ENCODE measurements at regions not wholly inside any gene's neighbourhood (a gene's known extent, or its start where the extent isn't known, plus 50 kb on each side); places are given as distances from the start of the nearest gene placed in this dataset.

DNA sequence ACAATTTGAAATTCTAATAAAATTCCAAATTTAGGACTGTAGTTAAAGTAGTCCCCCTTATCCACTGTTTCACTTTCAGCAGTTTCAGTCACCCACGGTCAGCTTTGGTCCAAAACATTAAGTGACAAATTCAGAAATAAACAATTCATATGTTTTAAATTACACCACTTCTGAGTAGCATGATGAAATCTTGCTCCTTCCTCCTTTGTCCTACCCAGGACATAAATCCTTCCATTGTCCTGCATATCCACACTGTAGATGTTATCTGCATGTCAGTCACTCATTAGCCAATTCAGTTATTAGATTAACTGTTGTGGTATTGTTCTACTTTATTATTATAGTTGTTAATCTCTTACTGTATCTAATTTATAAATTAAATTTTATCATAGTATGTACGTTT lies 376.5 kb downstream of the SH3GL2 start:
- H3K79me2 ChIP-seq (ENCODE audit: control insufficient read depth, insufficient read depth, low read length) = no peaks in the 10 kb centered on the region
- no peaks in the 10 kb centered on the region for H3K4me1 Mint-ChIP-seq
- TF ChIP-seq EZH2 (IDR thresholded peaks at IDR 0.05; ENCODE audit: borderline replicate concordance, insufficient read depth, low read depth, low read length, poor library complexity, severe bottlenecking) = no peak
- TF ChIP-seq, protein P1, sequence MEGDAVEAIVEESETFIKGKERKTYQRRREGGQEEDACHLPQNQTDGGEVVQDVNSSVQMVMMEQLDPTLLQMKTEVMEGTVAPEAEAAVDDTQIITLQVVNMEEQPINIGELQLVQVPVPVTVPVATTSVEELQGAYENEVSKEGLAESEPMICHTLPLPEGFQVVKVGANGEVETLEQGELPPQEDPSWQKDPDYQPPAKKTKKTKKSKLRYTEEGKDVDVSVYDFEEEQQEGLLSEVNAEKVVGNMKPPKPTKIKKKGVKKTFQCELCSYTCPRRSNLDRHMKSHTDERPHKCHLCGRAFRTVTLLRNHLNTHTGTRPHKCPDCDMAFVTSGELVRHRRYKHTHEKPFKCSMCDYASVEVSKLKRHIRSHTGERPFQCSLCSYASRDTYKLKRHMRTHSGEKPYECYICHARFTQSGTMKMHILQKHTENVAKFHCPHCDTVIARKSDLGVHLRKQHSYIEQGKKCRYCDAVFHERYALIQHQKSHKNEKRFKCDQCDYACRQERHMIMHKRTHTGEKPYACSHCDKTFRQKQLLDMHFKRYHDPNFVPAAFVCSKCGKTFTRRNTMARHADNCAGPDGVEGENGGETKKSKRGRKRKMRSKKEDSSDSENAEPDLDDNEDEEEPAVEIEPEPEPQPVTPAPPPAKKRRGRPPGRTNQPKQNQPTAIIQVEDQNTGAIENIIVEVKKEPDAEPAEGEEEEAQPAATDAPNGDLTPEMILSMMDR (IDR thresholded peaks at IDR 0.05) = no peak
- ChIA-PET POLR2A (no interaction called here), CTCF (no interaction called here)
- intact Hi-C loops (cut with micrococcal nuclease) = no loop called here
- no peaks in the 10 kb centered on the region for H3K27me3 Mint-ChIP-seq
- no peak overlapping the region for H3K27ac Mint-ChIP-seq
- no peak overlapping the region for H3K4me3 ChIP-seq (ENCODE audit: control extremely low read depth in 1 of 5, extremely low read depth in 1 of 5, insufficient read depth in 1 of 5, low read depth in 2 of 5, low read length in 4 of 5)
- H3K9me3 Mint-ChIP-seq (ENCODE audit: insufficient read depth) = no peaks in the 10 kb centered on the region
- 70% methylated on average over 1 of the region's 2 CpGs for WGBS (ENCODE audit: insufficient coverage)
- no peak overlapping the region for H3K4me3 Mint-ChIP-seq
- no peak for ATAC-seq (ENCODE audit: low read depth)
- no peak overlapping the region for H3K27ac ChIP-seq (ENCODE audit: low read length in 2 of 2)
- no peak overlapping the region for H3K4me2 ChIP-seq (replicated peaks; ENCODE audit: low read depth, low read length, poor library complexity, severe bottlenecking)
- no peaks in the 10 kb centered on the region for H3K9me3 ChIP-seq (ENCODE audit: control extremely low read depth in 1 of 3, control insufficient read depth in 2 of 3, insufficient read depth in 1 of 3, low read length in 2 of 3)
- H2AFZ ChIP-seq (ENCODE audit: insufficient read depth, low read depth, low read length, poor library complexity, severe bottlenecking) = no peak overlapping the region
- no peaks in the 10 kb centered on the region for H3K27me3 ChIP-seq (replicated peaks in 1 of 4; ENCODE audit: control extremely low read depth in 1 of 4, control insufficient read depth in 3 of 4, insufficient read depth in 4 of 4, low read length in 3 of 4)
- no peaks in the 10 kb centered on the region for H4K20me1 ChIP-seq (ENCODE audit: control insufficient read depth, insufficient read depth, low read length, poor library complexity, severe bottlenecking)
- no peaks in the 10 kb centered on the region for H3K36me3 ChIP-seq (replicated peaks in 1 of 2; ENCODE audit: control extremely low read depth in 1 of 2, control insufficient read depth in 1 of 2, extremely low read depth in 1 of 2, insufficient read depth in 2 of 2, low read length in 1 of 2)
- no peak for DNase-seq
- H3K4me1 ChIP-seq (ENCODE audit: control insufficient read depth in 2 of 2, insufficient read depth in 2 of 2, low read length in 2 of 2) = no peaks in the 10 kb centered on the region
- H3K9ac ChIP-seq (ENCODE audit: low read length) = no peak overlapping the region

DNA sequence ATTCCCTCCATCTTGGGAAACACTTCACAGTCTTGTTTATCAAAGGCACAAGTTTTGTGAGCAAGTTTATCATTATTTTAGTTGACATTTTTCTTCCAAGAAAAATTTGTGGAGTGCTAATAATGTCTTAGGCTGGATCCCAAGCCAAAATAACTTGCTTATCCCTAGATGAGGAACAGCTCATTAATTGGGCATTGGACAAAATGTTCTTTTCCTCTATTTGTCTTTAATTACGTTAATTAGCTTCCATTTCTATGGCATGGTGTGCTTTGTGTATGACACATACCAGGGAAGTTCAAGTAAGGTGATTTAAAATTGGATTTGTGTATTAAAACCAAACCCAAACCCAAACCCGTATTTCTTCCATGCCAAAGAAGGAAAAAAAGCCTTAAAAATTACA lies 379.5 kb downstream of the SH3GL2 start:
- no peak overlapping the region for H3K27ac ChIP-seq (ENCODE audit: low read length in 2 of 2)
- no CpG with 5 or more reads among the region's 2 CpGs for WGBS (ENCODE audit: insufficient coverage)
- H3K9ac ChIP-seq (ENCODE audit: low read length) = no peak overlapping the region
- Mint-ChIP-seq H3K27ac (no peak overlapping the region), H3K4me3 (no peak overlapping the region), H3K27me3 (no peaks in the 10 kb centered on the region), H3K9me3 (ENCODE audit: insufficient read depth) (no peaks in the 10 kb centered on the region), H3K4me1 (no peaks in the 10 kb centered on the region)
- no peaks in the 10 kb centered on the region for H3K9me3 ChIP-seq (ENCODE audit: control extremely low read depth in 1 of 3, control insufficient read depth in 2 of 3, insufficient read depth in 1 of 3, low read length in 2 of 3)
- no peaks in the 10 kb centered on the region for H3K27me3 ChIP-seq (replicated peaks in 1 of 4; ENCODE audit: control extremely low read depth in 1 of 4, control insufficient read depth in 3 of 4, insufficient read depth in 4 of 4, low read length in 3 of 4)
- CTCF ChIA-PET = no interaction called here
- TF ChIP-seq EZH2 (IDR thresholded peaks at IDR 0.05; ENCODE audit: borderline replicate concordance, insufficient read depth, low read depth, low read length, poor library complexity, severe bottlenecking) = no peak
- TF ChIP-seq, protein P1 (IDR thresholded peaks at IDR 0.05) = no peak
- no peaks in the 10 kb centered on the region for H4K20me1 ChIP-seq (ENCODE audit: control insufficient read depth, insufficient read depth, low read length, poor library complexity, severe bottlenecking)
- no peak overlapping the region for H3K4me2 ChIP-seq (replicated peaks; ENCODE audit: low read depth, low read length, poor library complexity, severe bottlenecking)
- intact Hi-C loops (cut with micrococcal nuclease) = no loop called here
- no peak for DNase-seq
- no peaks in the 10 kb centered on the region for H3K36me3 ChIP-seq (replicated peaks in 1 of 2; ENCODE audit: control extremely low read depth in 1 of 2, control insufficient read depth in 1 of 2, extremely low read depth in 1 of 2, insufficient read depth in 2 of 2, low read length in 1 of 2)
- no peak overlapping the region for H2AFZ ChIP-seq (ENCODE audit: insufficient read depth, low read depth, low read length, poor library complexity, severe bottlenecking)
- H3K4me1 ChIP-seq (ENCODE audit: control insufficient read depth in 2 of 2, insufficient read depth in 2 of 2, low read length in 2 of 2) = no peaks in the 10 kb centered on the region
- H3K4me3 ChIP-seq (ENCODE audit: control extremely low read depth in 1 of 5, extremely low read depth in 1 of 5, insufficient read depth in 1 of 5, low read depth in 2 of 5, low read length in 4 of 5) = no peak overlapping the region
- ATAC-seq (ENCODE audit: low read depth) = no peak
- POLR2A ChIA-PET = no interaction called here
- no peaks in the 10 kb centered on the region for H3K79me2 ChIP-seq (ENCODE audit: control insufficient read depth, insufficient read depth, low read length)

Data from B cell (primary cell).